ENCODE measurements at regions not wholly inside any gene's neighbourhood (a gene's known extent, or its start where the extent isn't known, plus 50 kb on each side); places are given as distances from the start of the nearest gene placed in this dataset.
"Not testable (repeated sequence)": the region's sequence is repeated elsewhere in the genome, so short reads cannot be mapped to it uniquely, and the experiment has no call there.

- TF ChIP-seq CTCF (IDR thresholded peaks at IDR 0.05) = no peak
- no peak for TF ChIP-seq ZFX (IDR thresholded peaks at IDR 0.05; ENCODE audit: borderline replicate concordance)
- H3K27ac ChIP-seq = no peak overlapping the region
Observed at GRCh38 chr10:33476757-33477273, 142.3 kb upstream of the NRP1 start.

GRCh38 chr10:33473688-33474087, 139.2 kb upstream of the NRP1 start:
- TF ChIP-seq ZFX (IDR thresholded peaks at IDR 0.05; ENCODE audit: borderline replicate concordance) = no peak
- no peak for TF ChIP-seq CTCF (IDR thresholded peaks at IDR 0.05)
- H3K27ac ChIP-seq = no peak overlapping the region

GRCh38 chr10:33468006-33468405, 133.5 kb upstream of the NRP1 start:
- not testable (repeated sequence) for H3K27ac ChIP-seq

- H3K27ac ChIP-seq = no peak overlapping the region
- TF ChIP-seq CTCF (IDR thresholded peaks at IDR 0.05) = no peak
- TF ChIP-seq ZFX (IDR thresholded peaks at IDR 0.05; ENCODE audit: borderline replicate concordance) = no peak
Observed at GRCh38 chr10:33465747-33466146, 131.3 kb upstream of the NRP1 start.

- no peak for TF ChIP-seq CTCF (IDR thresholded peaks at IDR 0.05)
- no peak for TF ChIP-seq ZFX (IDR thresholded peaks at IDR 0.05; ENCODE audit: borderline replicate concordance)
- H3K27ac ChIP-seq = no peak overlapping the region
Observed at GRCh38 chr10:33463011-33463410, 128.5 kb upstream of the NRP1 start.

- no peak overlapping the region for H3K27ac ChIP-seq
- TF ChIP-seq ZFX (IDR thresholded peaks at IDR 0.05; ENCODE audit: borderline replicate concordance) = no peak
- TF ChIP-seq CTCF (IDR thresholded peaks at IDR 0.05) = no peak
Observed at GRCh38 chr10:33461295-33461640, 126.8 kb upstream of the NRP1 start.

GRCh38 chr10:33460505-33461294, 126.2 kb upstream of the NRP1 start:
- no peak overlapping the region for H3K27ac ChIP-seq
- TF ChIP-seq CTCF (IDR thresholded peaks at IDR 0.05) (no peak), ZFX (IDR thresholded peaks at IDR 0.05; ENCODE audit: borderline replicate concordance) (no peak)

GRCh38 chr10:33459602-33460001, 125.1 kb upstream of the NRP1 start:
- no peak overlapping the region for H3K27ac ChIP-seq
- TF ChIP-seq CTCF (IDR thresholded peaks at IDR 0.05) = no peak
- no peak for TF ChIP-seq ZFX (IDR thresholded peaks at IDR 0.05; ENCODE audit: borderline replicate concordance)
